ENCODE measurements at regions not wholly inside any gene's neighbourhood (a gene's known extent, or its start where the extent isn't known, plus 50 kb on each side); places are given as distances from the start of the nearest gene placed in this dataset.

DNA sequence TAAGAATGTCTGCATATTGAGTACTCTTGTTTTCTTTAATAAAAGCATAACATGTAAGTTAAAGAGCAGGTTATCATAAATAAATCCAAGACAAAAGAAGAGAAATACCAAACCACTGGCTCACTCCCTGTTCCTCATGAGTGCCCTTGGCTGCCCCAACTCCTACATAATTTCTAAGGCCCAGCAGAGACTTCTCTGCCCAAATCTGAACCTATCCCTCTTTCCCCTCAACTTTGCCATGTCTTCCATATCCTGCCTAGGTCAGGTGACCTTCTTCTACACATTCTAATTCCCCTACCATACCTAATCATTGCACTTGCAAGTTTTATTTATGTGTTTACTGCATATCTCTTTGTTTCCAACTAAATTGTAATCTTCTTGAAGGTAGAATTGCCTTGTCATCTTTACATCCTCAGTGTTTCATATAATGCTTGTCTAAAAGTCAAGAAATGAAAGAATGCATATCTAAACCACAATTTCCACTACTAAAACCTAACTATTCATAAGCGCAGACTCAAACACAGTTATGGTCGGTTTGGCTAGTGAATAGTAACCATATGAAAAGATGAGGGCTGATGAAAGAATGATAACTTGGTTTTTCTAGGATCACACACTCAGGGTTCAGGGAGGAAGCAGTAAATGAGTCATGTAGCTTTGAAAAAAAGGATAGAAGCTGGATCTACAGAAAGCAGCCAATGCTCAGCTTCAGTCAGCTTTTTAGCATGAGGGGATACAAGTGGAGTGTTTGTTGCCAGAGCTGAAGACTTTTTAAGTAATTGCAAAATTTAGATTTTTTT lies 53.3 kb upstream of the EYA4 start:
- intact Hi-C loops (cut with micrococcal nuclease) = loop anchor here (5.0 kb wide), 4 partner anchors 54 to 366 kb away; partner anchors contain the start of gene EYA4
- Histone ChIP-seq H3F3A (ENCODE audit: low read length, unreplicated experiment) (no peaks in the 10 kb centered on the region), H3K36me3 (ENCODE audit: low read depth, low read length) (no peaks in the 10 kb centered on the region), H3K79me2 (ENCODE audit: low read length) (no peaks in the 10 kb centered on the region), H3K9ac (ENCODE audit: low read length) (no peak overlapping the region), H3K27ac (ENCODE audit: low read length) (no peak overlapping the region), H3K27me3 (ENCODE audit: low read length) (no peaks in the 10 kb centered on the region), H3K4me3 (ENCODE audit: low read length) (no peak overlapping the region), H3K4me2 (ENCODE audit: low read length) (no peak overlapping the region), H3K9me2 (replicated peaks; ENCODE audit: low read length) (no peaks in the 10 kb centered on the region), H4K20me1 (ENCODE audit: low read length) (no peaks in the 10 kb centered on the region), H2AFZ (ENCODE audit: low read length) (no peak overlapping the region), H3K4me1 (ENCODE audit: insufficient read depth, low read length) (peaks cover 4% of the 10 kb centered on the region), H3K9me3 (ENCODE audit: low read length) (no peaks in the 10 kb centered on the region)
- no peak for TF ChIP-seq EZH2 (IDR thresholded peaks at IDR 0.05; ENCODE audit: low read length, unreplicated experiment)
- TF ChIP-seq, protein P1, sequence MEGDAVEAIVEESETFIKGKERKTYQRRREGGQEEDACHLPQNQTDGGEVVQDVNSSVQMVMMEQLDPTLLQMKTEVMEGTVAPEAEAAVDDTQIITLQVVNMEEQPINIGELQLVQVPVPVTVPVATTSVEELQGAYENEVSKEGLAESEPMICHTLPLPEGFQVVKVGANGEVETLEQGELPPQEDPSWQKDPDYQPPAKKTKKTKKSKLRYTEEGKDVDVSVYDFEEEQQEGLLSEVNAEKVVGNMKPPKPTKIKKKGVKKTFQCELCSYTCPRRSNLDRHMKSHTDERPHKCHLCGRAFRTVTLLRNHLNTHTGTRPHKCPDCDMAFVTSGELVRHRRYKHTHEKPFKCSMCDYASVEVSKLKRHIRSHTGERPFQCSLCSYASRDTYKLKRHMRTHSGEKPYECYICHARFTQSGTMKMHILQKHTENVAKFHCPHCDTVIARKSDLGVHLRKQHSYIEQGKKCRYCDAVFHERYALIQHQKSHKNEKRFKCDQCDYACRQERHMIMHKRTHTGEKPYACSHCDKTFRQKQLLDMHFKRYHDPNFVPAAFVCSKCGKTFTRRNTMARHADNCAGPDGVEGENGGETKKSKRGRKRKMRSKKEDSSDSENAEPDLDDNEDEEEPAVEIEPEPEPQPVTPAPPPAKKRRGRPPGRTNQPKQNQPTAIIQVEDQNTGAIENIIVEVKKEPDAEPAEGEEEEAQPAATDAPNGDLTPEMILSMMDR (conservative IDR thresholded peaks at IDR 0.05; ENCODE audit: low read depth, low read length) = no peak
- TF ChIP-seq EZH2phosphoT487 (IDR thresholded peaks at IDR 0.05; ENCODE audit: borderline replicate concordance, low read length) = no peak
- peak; percentile 13 for DNase-seq
- ChIA-PET CTCF (no interaction called here), POLR2A (ENCODE audit: unreplicated experiment) (no interaction called here)
- BruUV-seq (replicated peaks) = no TSS peak
- no peak for ATAC-seq

GRCh38 chr6:133190912-133191311 lies 50.2 kb upstream of the EYA4 start:
- POLR2A ChIA-PET (ENCODE audit: unreplicated experiment) = no interaction called here
- Histone ChIP-seq H3F3A (ENCODE audit: low read length, unreplicated experiment) (no peaks in the 10 kb centered on the region), H3K4me1 (ENCODE audit: insufficient read depth, low read length) (peaks cover 4% of the 10 kb centered on the region), H3K79me2 (ENCODE audit: low read length) (no peaks in the 10 kb centered on the region), H3K27ac (ENCODE audit: low read length) (no peak overlapping the region), H3K4me3 (ENCODE audit: low read length) (no peak overlapping the region), H2AFZ (ENCODE audit: low read length) (no peak overlapping the region), H3K9me2 (replicated peaks; ENCODE audit: low read length) (no peaks in the 10 kb centered on the region), H3K4me2 (ENCODE audit: low read length) (no peak overlapping the region), H3K36me3 (ENCODE audit: low read depth, low read length) (no peaks in the 10 kb centered on the region), H3K9me3 (ENCODE audit: low read length) (no peaks in the 10 kb centered on the region), H4K20me1 (ENCODE audit: low read length) (no peaks in the 10 kb centered on the region), H3K27me3 (ENCODE audit: low read length) (no peaks in the 10 kb centered on the region), H3K9ac (ENCODE audit: low read length) (no peak overlapping the region)
- BruUV-seq (replicated peaks) = no TSS peak
- ATAC-seq (no peak), DNase-seq (no peak)
- CTCF ChIA-PET = interaction anchor here (0.6 kb wide), 1 partner anchor 360 kb away, joined by 3 read pairs; no protein-coding TSS in a partner anchor
- no peak for TF ChIP-seq EZH2 (IDR thresholded peaks at IDR 0.05; ENCODE audit: low read length, unreplicated experiment)
- no peak for TF ChIP-seq EZH2phosphoT487 (IDR thresholded peaks at IDR 0.05; ENCODE audit: borderline replicate concordance, low read length)
- TF ChIP-seq, protein P1 (conservative IDR thresholded peaks at IDR 0.05; ENCODE audit: low read depth, low read length) = no peak
- intact Hi-C loops (cut with micrococcal nuclease) = loop anchor here (2.0 kb wide), 1 partner anchor 314 kb away; no protein-coding TSS in a partner anchor

GRCh38 chr6:133191323-133191722 lies 49.8 kb upstream of the EYA4 start:
- POLR2A ChIA-PET (ENCODE audit: unreplicated experiment) = no interaction called here
- ATAC-seq = no peak
- Histone ChIP-seq H3F3A (ENCODE audit: low read length, unreplicated experiment) (no peaks in the 10 kb centered on the region), H3K9ac (ENCODE audit: low read length) (no peak overlapping the region), H3K79me2 (ENCODE audit: low read length) (no peaks in the 10 kb centered on the region), H3K9me3 (ENCODE audit: low read length) (no peaks in the 10 kb centered on the region), H2AFZ (ENCODE audit: low read length) (no peak overlapping the region), H4K20me1 (ENCODE audit: low read length) (no peaks in the 10 kb centered on the region), H3K4me2 (ENCODE audit: low read length) (no peak overlapping the region), H3K27me3 (ENCODE audit: low read length) (no peaks in the 10 kb centered on the region), H3K27ac (ENCODE audit: low read length) (no peak overlapping the region), H3K36me3 (ENCODE audit: low read depth, low read length) (no peaks in the 10 kb centered on the region), H3K9me2 (replicated peaks; ENCODE audit: low read length) (no peaks in the 10 kb centered on the region), H3K4me3 (ENCODE audit: low read length) (no peak overlapping the region), H3K4me1 (ENCODE audit: insufficient read depth, low read length) (peaks cover 4% of the 10 kb centered on the region)
- DNase-seq = no peak
- intact Hi-C loops (cut with micrococcal nuclease) = loop anchor here (2.0 kb wide), 1 partner anchor 313 kb away; no protein-coding TSS in a partner anchor
- TF ChIP-seq, protein P1 (conservative IDR thresholded peaks at IDR 0.05; ENCODE audit: low read depth, low read length) = no peak
- TF ChIP-seq EZH2 (IDR thresholded peaks at IDR 0.05; ENCODE audit: low read length, unreplicated experiment) = no peak
- TF ChIP-seq EZH2phosphoT487 (IDR thresholded peaks at IDR 0.05; ENCODE audit: borderline replicate concordance, low read length) = no peak
- CTCF ChIA-PET = interaction anchor here (0.6 kb wide), 3 partner anchors 71 to 361 kb away, joined by 4 to 11 read pairs (median 5); no protein-coding TSS in a partner anchor
- no TSS peak for BruUV-seq (replicated peaks)
